Stimulated activated naive CD4-positive, alpha-beta T cell treated with Interleukin-2 at 50 U/mL for 16 hours (primary cell): ENCODE measurements at regions not wholly inside any gene's neighbourhood (a gene's known extent, or its start where the extent isn't known, plus 50 kb on each side); places are given as distances from the start of the nearest gene placed in this dataset.

ENCODE experiments used
- DNase-seq: peaks from one replicate; lab custom pipeline; 2025; lab: John Stamatoyannopoulos, UW

DNA sequence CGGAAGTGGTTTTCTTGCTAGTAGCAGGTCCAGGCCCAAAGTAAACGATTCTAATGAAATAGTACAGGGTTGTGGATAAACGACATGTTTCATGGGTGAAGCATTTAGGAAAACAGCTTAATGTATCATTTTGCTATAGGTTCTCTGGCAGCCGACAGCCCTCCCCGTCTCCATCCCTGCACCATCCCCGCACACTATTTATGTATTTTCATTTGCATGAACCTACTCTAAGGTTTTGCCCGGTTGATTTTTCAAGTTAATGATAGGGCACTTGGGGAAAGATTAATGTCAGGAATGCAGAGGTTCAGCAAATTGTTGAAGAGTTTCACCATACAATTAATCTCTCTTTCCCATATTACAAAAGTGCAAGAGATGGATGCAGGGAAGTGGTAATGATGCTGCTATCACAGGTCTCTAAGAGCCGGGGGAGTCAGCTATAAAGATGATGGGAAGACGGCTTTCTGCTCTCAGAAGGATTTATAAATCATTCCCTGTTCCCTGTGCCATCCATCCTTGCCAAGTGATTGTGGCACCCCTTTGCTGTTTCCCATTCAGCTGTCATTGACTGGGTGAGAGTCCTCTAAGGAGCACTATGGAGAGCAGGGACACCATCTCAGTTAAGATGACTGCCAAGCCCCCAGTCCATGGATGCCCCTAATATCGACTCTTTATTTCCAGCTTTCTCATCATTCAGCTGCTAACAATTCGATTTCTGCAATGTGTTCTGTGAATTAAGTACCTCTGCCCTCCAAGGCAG is 186.3 kb downstream of the IRS2 start:
- DNase-seq: no peak

DNA sequence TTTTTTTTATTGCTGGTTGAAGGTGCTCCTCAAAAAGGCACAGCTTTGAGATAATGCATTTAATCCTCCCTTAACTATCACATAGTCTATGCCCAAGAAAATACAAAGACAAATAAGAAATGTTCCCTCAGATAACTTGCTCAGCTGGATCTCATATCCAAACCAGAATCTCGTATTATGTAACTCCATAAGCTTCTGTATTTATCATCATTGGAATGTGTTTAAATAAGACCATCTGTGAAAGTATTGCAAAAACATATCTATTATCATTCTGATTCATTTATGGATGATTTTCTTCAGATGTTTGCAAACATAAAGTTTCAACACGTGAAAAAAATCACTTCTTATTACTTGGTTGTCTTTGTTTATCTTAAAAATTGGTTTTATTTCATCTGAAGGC is 190.9 kb downstream of the IRS2 start:
- no peak for DNase-seq

DNA sequence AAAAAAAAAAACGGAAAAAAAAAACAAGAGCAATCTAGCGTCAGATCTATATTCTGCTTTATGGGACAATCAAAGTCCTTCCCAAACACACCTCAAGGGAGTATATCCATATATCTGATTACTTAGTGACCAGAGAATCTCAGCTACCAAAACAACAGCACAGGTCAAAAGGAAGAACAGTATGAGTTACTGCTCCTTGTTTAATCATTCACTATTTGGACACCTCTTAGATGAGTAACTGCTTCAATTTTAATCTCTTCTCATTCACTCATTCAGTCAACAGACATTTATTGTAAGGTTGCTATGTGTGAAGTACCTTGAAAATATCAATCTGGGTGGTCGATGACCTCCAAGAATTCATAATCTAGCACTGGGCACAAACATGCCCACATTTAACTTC is 193.2 kb downstream of the IRS2 start:
- no peak for DNase-seq

DNA sequence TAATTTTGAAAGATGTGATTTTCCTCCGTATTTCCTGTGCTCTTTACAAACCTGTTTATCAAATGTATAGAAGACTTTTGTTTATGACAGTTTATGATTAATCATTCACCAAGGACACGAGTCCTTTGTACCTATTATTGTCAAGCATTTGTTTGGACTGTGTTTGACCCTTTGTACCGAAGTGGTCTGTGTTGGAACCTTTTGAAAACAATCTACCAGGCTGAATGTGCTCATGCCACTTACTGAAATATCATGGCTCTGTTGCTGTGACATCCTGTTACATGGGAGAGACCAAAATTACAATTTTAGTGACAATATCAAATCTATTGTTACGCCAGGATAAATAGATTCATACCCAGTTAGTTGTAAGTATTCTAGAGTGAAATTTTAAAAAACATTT is 193.6 kb downstream of the IRS2 start:
- no peak for DNase-seq

DNA sequence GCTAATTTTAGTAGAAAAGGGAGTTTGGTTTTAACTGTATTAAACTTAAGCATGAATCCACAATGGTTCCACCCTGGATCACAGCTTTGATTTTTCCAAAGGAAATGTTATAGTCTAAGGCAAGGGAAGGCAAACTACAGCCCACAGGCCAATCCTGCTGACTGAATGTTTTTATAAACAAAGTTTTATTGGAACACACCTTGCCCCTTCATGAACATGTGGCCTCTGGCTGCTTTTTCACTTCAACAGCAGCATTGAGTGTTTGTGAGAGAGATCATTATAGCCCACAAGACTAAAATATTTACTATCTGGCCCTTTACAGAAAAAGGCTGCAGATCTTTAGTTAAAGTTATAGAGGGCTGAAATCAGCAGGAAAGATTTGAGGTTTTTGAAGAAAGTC is 198.7 kb downstream of the IRS2 start:
- DNase-seq: no peak

DNA sequence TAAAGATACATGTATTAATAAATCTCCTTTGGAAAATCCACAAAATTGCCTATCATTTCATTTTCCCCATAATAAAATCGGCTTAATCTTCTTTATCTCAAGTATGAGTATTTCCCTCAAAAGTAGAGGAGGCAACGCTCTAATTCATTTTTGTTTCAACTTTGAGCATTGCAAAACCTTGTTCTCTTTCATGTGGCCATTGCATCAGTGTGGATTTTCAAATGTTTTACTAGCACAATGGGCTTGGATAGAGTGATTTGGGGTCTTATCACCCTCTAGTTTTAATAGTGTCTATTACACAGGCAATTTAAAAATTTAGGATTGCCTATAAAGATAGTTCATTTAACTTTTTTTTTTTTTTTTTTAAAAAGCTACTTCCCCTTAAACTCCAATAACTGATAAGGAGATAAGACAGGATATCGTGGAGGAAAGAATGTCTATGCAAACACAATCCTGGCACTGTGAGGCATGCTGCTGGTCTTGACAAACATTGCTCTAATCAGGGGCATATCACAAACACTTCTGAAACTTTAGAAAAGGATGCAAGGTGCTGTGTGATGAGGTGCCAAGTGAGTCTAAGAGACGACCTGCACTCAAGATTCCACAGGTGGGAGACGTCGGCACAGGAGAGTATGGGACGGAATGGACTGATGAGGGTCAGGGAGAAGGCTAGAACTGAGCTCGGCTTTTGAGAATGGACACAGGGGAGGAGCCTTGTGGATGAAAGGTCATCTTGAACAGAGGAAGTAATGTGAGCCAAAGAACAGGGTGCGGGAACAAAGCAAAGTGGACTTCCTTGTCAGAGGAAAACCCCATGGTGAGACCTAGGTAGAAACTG is 199.7 kb downstream of the IRS2 start:
- DNase-seq: no peak

DNA sequence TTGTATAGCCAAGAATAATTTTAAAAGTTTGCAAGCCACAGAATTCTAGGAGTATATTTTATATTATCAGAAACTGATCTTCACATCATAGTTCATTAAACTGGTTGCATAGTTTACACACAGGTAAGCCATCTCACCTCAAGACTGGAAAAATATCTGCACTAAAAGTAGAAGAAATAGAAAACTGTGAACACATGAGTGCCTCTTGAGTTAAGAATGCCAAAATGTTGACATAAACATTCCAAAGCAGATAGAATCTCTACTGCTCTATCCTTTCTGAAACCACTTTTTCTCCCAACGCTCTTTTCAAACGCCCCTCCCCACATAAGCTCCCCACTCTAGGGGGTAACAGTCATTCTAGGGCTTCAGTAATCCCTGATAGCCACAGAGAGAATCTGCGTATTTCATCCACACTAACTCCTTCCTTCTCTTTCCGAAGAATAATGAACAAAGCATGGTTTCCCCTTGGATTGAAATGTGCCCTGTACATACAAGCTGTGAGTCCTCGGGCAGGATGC is 201.5 kb downstream of the IRS2 start:
- no peak for DNase-seq

DNA sequence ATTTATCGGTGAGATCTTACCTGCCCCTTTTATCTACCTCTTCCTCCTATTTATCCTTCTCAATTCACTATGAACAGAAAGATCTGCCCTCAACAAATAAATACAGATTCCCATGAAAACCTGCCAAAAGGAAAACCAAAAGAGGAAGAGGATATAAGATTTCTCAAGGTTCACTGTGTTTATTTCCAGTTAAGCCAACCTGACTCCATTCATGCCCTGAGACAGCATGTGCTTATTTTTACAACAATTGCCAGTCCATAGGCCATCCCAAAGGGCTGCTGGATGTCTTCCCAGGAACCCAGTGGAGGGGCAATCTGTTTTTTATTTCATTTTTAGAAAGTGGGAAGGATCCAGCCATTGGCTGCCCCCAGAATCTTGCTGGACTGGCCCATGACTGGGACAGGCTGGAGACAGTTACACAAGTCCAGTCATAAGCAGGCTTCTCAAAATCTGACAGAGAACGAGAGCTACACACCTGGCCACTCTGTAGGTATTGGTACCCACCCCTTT is 209.1 kb downstream of the IRS2 start:
- no peak for DNase-seq

DNA sequence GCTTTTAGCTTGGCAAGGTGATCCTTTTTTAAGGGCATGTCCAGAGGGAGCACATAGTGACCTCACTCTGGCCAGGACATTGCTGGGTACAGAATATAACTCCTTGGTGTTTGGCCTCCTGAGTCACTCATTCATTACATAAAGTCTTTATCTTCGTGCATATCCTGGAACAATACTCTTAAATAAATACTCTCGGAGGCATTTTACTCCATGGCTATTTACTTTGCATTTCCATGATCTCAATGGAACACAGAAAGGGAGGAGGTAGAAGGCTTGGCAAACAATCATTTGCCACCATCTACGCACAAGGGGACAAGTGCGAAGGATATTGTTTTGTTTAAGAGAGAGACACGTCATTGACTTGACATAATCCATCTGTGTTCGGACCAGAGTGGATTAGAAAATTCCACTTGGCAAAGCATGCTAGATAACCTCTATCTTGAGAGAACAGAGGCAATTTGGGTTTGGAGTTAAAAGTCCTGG is 210.0 kb downstream of the IRS2 start:
- DNase-seq: no peak

DNA sequence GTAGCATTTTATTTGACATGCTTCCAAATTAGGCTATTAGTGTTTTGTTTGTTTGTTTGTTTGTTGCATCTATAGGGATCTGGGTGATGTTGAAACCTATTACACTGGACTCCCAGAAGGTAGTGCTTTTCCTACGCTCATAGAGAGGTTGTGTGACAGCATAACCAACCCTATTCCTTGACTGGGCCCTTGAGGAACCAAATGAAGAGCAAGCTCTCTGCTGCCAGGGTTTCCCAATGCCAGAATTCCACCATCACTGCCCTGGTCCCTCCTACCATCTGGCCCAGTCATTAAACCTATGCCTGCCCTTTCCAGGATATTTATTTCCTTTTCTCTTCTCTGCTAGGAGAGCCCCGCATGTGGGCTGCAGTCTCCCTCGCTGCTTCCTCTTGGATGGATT is 210.6 kb downstream of the IRS2 start:
- DNase-seq: no peak

DNA sequence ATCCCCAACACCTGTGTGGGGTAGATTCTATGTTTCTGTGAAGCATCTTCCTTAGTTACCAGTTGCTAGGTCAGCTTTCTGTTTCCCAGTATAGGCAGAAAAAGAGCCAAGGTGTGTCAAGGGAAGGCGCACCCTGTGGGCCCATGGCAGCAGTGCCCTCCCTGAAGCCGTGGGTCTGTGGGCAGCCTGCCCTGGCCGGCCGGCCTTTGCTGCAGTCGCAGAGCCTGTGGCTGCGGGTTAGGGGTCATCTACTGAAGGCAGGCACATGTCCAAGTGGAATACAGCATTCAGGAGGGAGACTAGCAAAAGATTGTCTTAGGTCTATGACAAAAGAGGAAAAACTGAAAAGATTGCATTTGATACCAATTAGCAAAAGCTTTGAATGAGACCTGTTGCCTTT is 214.0 kb downstream of the IRS2 start:
- DNase-seq: no peak

DNA sequence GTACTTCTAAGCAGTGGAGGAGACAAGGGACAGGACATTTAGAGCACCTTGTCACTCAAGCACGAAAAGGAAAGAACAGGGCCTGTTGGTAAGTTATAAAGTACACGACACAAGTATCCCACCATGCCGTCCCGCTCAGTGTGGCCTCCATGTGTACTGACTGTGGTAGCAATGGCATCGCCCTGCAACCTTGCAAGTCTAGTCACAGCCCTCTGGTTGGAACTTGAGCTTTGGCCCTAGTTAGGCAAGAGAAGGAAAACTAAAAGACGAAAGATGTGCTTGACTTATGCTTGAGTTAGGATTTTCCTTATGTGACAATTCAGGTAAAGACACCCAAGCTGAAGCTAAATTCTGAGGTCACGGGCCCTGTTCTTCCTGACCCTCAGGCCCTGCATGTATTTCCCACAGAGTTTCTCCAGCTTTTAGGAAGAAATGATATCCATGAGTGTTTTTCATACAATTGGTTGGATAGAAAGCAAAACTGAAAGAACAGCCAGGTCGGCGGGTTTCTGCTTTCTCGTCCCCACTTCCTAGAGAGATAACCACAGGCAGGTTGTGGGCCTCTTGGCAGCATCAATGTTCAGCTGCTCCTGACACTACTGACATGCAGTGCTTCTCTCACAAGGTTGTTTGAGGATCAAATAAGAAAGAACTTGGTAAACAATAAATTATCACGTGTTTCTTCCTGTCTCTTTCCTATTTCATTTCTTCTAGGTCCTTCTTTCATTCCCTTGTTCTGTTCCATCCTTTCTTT is 216.2 kb downstream of the IRS2 start:
- peak; percentile 1 for DNase-seq

DNA sequence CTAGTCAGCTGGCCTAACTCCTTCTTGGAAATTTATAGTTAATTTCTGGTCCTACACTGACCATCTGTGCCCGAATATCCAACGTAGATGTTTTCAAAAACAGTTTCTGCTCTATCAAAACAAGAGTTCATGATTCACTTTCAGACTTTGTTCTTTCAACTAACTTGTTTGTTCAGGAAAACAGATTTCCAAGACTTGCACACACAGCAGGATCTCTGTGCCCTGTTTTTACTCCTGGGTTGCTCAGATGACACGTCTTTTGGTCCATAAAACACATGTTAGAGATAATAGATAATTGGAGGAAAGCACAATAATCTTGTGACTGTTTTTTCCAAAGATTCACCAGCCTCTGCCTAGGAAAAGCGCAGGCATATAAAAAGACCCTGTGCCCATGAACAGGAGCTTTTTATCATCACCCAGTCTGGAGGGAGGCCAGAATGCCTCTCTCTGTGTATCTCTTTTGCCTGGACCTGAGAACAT is 218.0 kb downstream of the IRS2 start:
- DNase-seq: no peak

DNA sequence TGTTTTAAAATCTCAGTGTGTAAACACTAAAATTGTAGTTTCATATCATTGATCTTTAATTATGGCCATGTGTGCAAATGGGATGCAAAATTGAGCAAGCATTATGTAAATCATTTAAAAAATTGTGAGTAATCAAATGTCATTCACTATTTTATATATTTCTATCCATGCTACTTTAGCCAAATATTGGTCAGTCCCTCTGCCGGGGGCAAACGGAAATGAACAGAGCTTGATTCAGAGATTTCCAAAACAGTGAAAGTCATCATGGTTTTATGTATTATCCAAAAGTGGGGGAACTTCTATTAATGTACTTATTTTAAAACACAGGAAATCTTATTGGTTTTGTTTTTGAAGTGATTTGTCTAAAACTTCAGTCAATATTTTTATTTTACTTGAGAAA is 219.1 kb downstream of the IRS2 start:
- no peak for DNase-seq

DNA sequence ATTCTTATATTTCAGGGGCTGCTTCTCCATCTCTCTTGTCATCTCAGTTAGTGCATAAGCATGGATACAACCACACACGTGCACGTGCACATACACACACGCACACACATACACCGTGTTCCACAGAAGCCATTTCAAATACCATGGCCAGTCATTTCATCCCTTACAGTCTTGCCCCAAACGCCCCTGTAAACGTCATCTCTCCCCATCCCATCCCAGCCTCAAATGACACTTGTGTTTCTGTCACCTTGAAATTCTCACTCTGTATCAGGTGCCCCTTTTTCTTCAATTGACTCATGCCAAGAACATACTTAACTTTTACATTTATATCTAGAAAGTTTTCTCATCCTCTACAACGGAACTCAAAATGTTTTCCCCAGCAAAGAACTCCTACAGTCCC is 220.5 kb downstream of the IRS2 start:
- no peak for DNase-seq

DNA sequence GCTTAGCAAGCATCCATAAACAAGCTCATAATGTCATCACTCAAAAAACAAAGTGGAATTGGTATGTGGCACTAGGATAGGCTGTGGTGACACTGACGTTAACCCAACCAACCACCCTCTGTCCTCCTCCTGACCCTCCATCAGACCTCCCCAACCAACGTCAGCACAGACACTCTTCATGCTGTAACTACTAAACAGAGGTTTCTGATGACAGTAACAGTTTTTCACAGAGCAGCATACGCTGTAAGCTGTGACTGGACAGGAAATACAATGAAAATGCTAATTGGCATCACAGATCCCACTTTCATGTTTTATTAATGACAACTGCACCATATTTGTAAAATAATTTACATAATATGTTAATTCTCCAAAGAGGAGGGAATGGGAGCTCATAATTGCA is 238.0 kb downstream of the IRS2 start:
- DNase-seq: no peak

DNA sequence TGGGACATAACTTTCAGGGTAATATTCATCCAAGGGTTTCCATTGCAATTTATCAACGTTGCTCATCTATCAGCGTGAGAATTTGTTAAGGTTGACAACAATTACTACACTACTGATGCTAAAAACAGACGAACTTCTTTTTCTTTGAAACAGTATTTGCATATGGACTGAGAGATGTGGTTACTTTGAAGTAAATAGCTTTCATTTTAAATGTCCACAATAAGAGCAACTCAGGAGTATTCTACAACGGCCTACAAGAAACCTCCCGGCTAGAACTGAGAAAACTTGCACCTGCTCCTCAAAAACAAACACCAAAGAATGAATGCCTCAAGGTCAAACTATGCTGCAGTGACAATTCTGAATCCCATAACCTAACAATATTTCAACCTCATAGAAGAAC is 238.4 kb downstream of the IRS2 start:
- no peak for DNase-seq

DNA sequence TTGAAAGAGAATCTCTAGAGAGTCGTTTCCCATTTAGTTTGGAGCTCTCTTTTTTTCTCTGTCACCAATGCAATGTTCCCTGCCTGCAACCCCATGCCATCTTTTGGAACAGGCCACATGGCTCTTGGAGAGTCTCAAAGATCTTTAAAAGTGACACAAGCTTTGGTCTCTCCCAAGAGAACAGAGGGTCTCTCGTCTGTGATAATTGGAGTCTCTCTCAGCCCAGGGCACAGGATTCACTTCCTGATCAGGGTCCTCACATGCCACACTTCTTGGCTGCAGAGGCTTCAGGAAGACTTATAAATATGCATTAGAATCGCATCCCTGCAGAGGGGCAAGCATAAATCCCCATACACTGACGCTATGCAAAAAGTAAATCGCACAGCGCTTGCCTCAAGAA is 240.5 kb downstream of the IRS2 start:
- DNase-seq: no peak

DNA sequence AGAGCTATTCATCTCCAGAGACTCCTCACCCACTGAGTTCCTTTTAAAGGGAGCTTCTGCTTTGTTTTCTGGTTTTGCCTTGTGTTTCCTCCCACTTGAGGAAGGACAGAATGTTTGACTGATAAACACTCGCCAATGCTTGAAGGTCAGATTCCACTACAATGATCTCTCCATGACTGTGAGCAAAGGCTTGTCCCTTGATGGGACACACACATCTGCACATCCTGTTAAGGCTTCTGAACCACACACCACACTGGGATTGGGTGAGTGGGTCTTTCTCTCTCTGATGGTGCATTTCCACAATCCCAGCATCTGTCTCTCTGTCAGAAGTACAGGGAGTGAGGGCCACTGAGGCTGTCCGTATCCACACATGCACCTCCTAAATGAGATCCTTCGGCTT is 245.3 kb downstream of the IRS2 start:
- no peak for DNase-seq

DNA sequence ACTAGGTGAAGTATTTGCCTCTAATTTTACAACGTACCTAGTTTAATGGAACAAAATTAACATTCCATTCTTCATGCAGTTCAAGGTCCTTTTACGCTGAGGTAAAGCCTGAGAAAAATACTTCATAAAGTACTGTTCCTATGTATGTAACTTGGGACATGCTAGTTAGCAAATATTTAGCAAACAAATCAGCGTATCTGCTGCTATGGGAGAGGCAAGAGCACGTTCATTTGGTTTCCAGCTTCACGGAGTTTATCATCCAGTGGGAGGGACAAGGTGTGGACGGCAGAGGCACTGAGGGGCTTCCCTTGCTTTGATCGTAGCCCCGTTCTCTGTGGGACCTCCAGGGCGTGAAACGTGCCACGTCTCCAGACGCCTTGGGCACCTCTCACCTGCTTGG is 248.8 kb downstream of the IRS2 start:
- no peak for DNase-seq

DNA sequence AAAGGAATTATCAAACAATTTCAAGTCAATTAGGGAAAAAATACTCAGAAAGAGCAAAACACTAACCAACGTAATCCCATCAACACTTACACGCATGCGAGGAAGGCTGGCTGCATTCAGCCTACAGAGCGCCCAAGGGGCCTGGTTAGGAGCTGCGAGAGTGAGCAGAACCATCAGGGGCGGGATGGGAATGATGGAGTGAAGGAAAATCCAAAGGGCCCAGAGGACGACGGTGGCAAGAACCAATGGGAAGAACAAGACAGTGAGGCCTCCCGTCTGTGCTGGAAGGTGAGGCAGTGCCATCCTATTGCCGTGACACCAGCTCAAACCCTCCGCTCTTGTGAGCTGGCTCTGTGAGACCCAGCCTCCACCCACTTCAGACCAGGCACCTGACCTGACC is 253.0 kb downstream of the IRS2 start:
- DNase-seq: no peak

DNA sequence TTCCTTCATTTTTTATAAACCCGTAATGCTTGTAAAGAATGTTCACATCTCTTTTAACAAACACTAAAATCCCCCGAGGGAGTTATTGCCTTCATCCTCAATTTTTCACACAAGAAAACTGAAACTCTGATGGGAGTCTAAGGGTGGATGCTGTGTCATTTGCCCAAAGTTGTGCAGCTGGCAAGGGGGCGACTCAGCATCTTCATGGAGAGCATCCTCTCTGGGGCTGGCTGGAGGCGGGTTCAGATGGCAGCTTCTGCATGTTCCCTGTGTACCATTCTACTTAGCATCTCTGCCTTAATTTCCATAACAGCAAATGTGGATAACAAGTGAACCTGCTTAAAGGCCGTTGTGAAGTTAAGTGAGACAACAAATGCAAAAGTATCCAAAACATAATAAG is 256.4 kb downstream of the IRS2 start:
- no peak for DNase-seq
